IPS DF 6.9 (cell line): ENCODE measurements at regions not wholly inside any gene's neighbourhood (a gene's known extent, or its start where the extent isn't known, plus 50 kb on each side); places are given as distances from the start of the nearest gene placed in this dataset.
A peak's percentile ranks its signal among the peaks of the same experiment; 100 is the strongest.

ENCODE experiments used
- DNase-seq: peaks from one replicate; pipeline ENCODE4 v3.0.0-alpha.2; 2013; ENCODE audit warnings: low read depth, low spot score
- H3K27ac ChIP-seq: one replicate; pipeline ENCODE4 v1.5.1; 2013; ENCODE audit warnings: low read length, control low read depth
- H3K27me3 ChIP-seq: 2 replicates; pipeline ENCODE4 v1.6.1; 2013; ENCODE audit warnings: mild to moderate bottlenecking, low read length; ENCODE audit not compliant: control insufficient read depth, insufficient read depth
- H3K36me3 ChIP-seq: 2 replicates; pipeline ENCODE4 v1.6.1; 2013; ENCODE audit warnings: low read length; ENCODE audit not compliant: control insufficient read depth, insufficient read depth
- H3K4me1 ChIP-seq: 2 replicates; pipeline ENCODE4 v1.6.1; 2013; ENCODE audit warnings: low read length; ENCODE audit not compliant: control insufficient read depth, insufficient read depth
- H3K4me3 ChIP-seq: 2 replicates; pipeline ENCODE4 v1.5.1; 2013; ENCODE audit warnings: mild to moderate bottlenecking, low read length
- H3K9me3 ChIP-seq: 2 replicates; pipeline ENCODE4 v1.6.1; 2013; ENCODE audit warnings: low read length, inconsistent platforms; ENCODE audit not compliant: control insufficient read depth, insufficient read depth
- WGBS: extraction: QIAGEN DNeasy Blood & Tissue Kit; methylation state at CpG from one replicate; pipeline ENCODE4 v1.1.7; 2013; ENCODE audit warnings: mixed read lengths, missing lambda C conversion rate; ENCODE audit not compliant: insufficient read length, insufficient coverage; 5-methylcytosine and 5-hydroxymethylcytosine counted together

GRCh38 chr6:132960720-132961119 lies 146.4 kb downstream of the RPS12 start:
- Histone ChIP-seq H3K36me3 (no peaks in the 10 kb centered on the region), H3K4me3 (no peak overlapping the region), H3K27me3 (no peaks in the 10 kb centered on the region), H3K4me1 (no peaks in the 10 kb centered on the region), H3K27ac (no peak overlapping the region), H3K9me3 (no peaks in the 10 kb centered on the region)
- WGBS: no CpG with 5 or more reads among the region's 8 CpGs
- DNase-seq: no peak

GRCh38 chr6:132961122-132961521 lies 146.8 kb downstream of the RPS12 start:
- no peak for DNase-seq
- Histone ChIP-seq H3K4me3 (no peak overlapping the region), H3K4me1 (no peaks in the 10 kb centered on the region), H3K27ac (no peak overlapping the region), H3K27me3 (no peaks in the 10 kb centered on the region), H3K36me3 (no peaks in the 10 kb centered on the region), H3K9me3 (no peaks in the 10 kb centered on the region)
- no CpG with 5 or more reads among the region's 4 CpGs for whole genome bisulfite sequencing

- Histone ChIP-seq H3K9me3 (no peaks in the 10 kb centered on the region), H3K4me3 (no peak overlapping the region), H3K27me3 (no peaks in the 10 kb centered on the region), H3K36me3 (no peaks in the 10 kb centered on the region), H3K4me1 (no peaks in the 10 kb centered on the region), H3K27ac (no peak overlapping the region)
- DNase-seq: no peak
- no CpG with 5 or more reads among the region's 5 CpGs for WGBS
Measured at GRCh38 chr6:132961610-132962009, 147.2 kb downstream of the RPS12 start.

GRCh38 chr6:132962936-132963868 lies 148.8 kb downstream of the RPS12 start:
- no CpG with 5 or more reads among the region's 7 CpGs for WGBS

DNA sequence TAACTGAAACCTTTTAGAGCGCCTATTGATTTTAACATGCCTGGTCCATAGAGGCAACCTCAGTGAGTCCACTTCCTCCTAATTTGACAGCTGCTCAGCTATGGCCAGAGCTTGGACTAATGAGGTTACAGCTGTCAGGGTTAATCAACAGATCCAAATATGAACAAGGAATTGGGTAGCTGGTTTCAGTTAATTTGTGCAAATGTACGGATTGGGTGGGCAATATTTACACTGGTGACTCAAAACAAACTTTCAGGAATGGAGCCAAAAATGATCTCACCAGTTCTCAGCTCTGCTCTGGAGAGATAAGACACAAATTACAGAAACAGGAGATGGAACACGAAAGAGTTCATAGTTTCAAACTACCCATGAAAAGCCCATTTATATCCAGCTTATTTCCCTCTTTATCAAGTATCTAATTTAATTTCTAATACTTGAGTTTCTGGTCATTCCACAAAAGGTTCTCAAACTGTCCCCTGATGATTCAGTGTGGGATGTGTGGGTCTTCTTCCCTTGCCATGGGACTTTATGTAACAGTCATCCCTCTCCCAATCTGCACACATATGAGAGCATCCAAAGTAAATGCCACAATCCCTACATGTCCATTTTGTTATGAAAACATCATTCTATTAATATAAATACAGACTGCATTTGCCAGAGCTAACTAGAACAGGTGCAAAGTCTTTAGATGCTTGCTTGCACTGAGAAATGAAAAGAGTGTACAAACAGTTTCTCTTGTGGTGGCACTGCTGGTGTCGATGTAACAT lies 149.9 kb downstream of the RPS12 start:
- WGBS: no CpG with 5 or more reads among the region's 4 CpGs
- H3K27ac ChIP-seq: no peak overlapping the region
- H3K27me3 ChIP-seq: no peaks in the 10 kb centered on the region
- H3K36me3 ChIP-seq: no peaks in the 10 kb centered on the region
- H3K4me3 ChIP-seq: no peak overlapping the region
- peaks cover 1% of the 10 kb centered on the region; the same call in 1 of the 2 replicates for H3K4me1 ChIP-seq
- no peak for DNase-seq
- H3K9me3 ChIP-seq: no peaks in the 10 kb centered on the region

More at GRCh38 chr6:132962936-132963868, 148.8 kb downstream of the RPS12 start:
- peaks cover 1% of the 10 kb centered on the region; the same call in 1 of the 2 replicates for H3K4me1 ChIP-seq
- no peaks in the 10 kb centered on the region for H3K27me3 ChIP-seq
- no peak overlapping the region for H3K27ac ChIP-seq
- H3K9me3 ChIP-seq: no peaks in the 10 kb centered on the region
- H3K36me3 ChIP-seq: no peaks in the 10 kb centered on the region
- no peak overlapping the region for H3K4me3 ChIP-seq
- DNase-seq: peak; percentile 60

- no peak overlapping the region for H3K27ac ChIP-seq
- H3K27me3 ChIP-seq: no peaks in the 10 kb centered on the region
- no peak overlapping the region for H3K4me3 ChIP-seq
- no peaks in the 10 kb centered on the region for H3K36me3 ChIP-seq
- no peak for DNase-seq
- no peaks in the 10 kb centered on the region for H3K9me3 ChIP-seq
- no CpG with 5 or more reads among the region's 2 CpGs for WGBS
- peaks cover 3% of the 10 kb centered on the region; the same call in 1 of the 2 replicates for H3K4me1 ChIP-seq
Measured at GRCh38 chr6:132964868-132965382, 150.6 kb downstream of the RPS12 start.

DNA sequence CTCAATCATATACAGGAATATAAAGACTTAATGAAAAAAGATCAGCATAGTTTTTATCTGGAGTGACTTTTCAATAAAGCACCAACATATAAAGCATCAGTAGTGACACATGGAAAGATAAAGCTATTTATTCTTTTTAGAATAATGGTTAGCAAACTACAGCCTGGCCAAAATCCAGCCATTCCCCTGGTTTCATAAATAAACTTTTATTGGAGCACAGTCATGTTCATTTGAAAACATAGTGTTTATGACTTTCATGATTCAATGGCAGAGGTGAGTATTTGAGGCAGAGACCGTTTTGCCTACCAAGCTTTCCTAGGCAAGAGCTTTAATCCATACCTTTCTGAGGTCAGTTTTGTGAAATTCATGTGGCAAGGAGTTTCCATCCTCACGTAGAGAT lies 153.5 kb downstream of the RPS12 start:
- Histone ChIP-seq H3K27me3 (no peaks in the 10 kb centered on the region), H3K36me3 (no peaks in the 10 kb centered on the region), H3K9me3 (no peaks in the 10 kb centered on the region), H3K4me3 (no peak overlapping the region), H3K4me1 (peaks cover 5% of the 10 kb centered on the region; the same call in 1 of the 2 replicates), H3K27ac (no peak overlapping the region)
- no peak for DNase-seq
- WGBS: no CpG with 5 or more reads among the region's 2 CpGs

DNA sequence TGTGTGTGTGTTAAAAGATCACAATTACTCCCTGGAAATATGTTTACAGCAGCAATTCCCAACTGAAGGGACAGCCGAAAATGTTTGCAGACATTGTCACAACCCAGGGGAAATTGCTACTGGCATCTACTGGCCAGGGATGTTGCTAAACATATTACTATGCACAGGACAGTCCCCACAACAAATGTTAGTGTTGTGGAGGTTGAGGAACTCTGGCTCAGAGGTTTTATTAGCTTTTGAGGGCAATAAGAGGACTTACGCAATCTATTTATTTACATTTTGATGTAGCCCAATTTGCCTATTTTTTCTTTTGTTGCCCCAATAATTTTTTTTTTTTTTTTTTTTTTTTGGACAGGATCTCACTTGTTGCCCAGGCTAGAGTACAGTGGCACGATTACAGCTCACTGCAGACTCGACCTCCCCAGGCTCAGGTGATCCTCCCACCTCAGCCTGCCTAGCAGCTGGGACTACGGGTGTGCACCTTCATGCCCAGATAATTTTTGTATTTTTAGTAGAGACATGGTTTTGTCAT lies 154.1 kb downstream of the RPS12 start:
- no peaks in the 10 kb centered on the region for H3K9me3 ChIP-seq
- H3K27me3 ChIP-seq: no peaks in the 10 kb centered on the region
- no peak for DNase-seq
- WGBS: no CpG with 5 or more reads among the region's 5 CpGs
- H3K27ac ChIP-seq: no peak overlapping the region
- H3K36me3 ChIP-seq: no peaks in the 10 kb centered on the region
- peaks cover 5% of the 10 kb centered on the region; the same call in 1 of the 2 replicates for H3K4me1 ChIP-seq
- H3K4me3 ChIP-seq: no peak overlapping the region

DNA sequence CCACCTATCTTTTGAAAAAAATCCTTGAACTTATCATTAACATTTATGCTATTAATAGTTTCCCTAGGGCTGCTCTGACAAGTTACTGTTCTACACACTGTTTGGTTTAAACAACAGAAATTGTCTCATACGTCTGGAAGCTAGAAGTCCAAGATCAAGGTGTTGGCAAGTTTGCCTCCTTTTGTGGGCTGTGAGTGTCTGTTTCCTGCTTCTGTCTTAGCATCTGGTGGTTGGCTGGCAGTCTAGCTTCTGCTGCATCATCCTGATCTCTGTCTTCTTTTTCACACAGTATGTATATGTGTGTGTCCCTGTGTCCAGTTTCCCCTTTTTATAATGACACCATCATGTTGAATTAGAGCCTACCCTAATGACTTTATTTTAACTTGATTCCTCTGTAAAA lies 154.8 kb downstream of the RPS12 start:
- Histone ChIP-seq H3K27ac (no peak overlapping the region), H3K9me3 (no peaks in the 10 kb centered on the region), H3K36me3 (no peaks in the 10 kb centered on the region), H3K27me3 (no peaks in the 10 kb centered on the region), H3K4me1 (peaks cover 5% of the 10 kb centered on the region; the same call in 1 of the 2 replicates), H3K4me3 (no peak overlapping the region)
- DNase-seq: no peak
- WGBS: no CpG with 5 or more reads among the region's 1 CpG

- H3K4me3 ChIP-seq: no peak overlapping the region
- no peak overlapping the region for H3K27ac ChIP-seq
- peaks cover 5% of the 10 kb centered on the region; the same call in 1 of the 2 replicates for H3K4me1 ChIP-seq
- no peaks in the 10 kb centered on the region for H3K9me3 ChIP-seq
- H3K36me3 ChIP-seq: no peaks in the 10 kb centered on the region
- H3K27me3 ChIP-seq: no peaks in the 10 kb centered on the region
- no CpG with 5 or more reads among the region's 3 CpGs for WGBS
- DNase-seq: no peak
Measured at GRCh38 chr6:132971676-132972075, 157.3 kb downstream of the RPS12 start.
